HepG2 (cell line): ENCODE measurements at regions not wholly inside any gene's neighbourhood (a gene's known extent, or its start where the extent isn't known, plus 50 kb on each side); places are given as distances from the start of the nearest gene placed in this dataset.

Source experiments
- CEBPG ChIP-seq: IDR thresholded peaks from 2 replicates; pipeline ENCODE4 v1.6.1; 2016
- HES4 ChIP-seq: sonication (generic); formaldehyde crosslinking; IDR thresholded peaks from 2 replicates; pipeline ENCODE4 v1.9.0; 2021; ENCODE audit warnings: mild to moderate bottlenecking, missing genetic modification reagents, borderline replicate concordance
- HNF4G ChIP-seq, 2 experiments: sonication (generic) in 1 of 2; formaldehyde crosslinking in 1 of 2; IDR thresholded peaks; 2 replicates each; pipeline versions ENCODE4 v1.4.0 to v1.6.1; 2011 to 2020; ENCODE audit warnings: borderline replicate concordance in 2 of 2, low read depth in 2 of 2, mild to moderate bottlenecking in 2 of 2, low read length in 1 of 2, missing genetic modification reagents in 1 of 2, moderate library complexity in 1 of 2
- KLF9 ChIP-seq: IDR thresholded peaks from 2 replicates; pipeline ENCODE4 v1.6.1; 2016; ENCODE audit warnings: low read depth
- MBD4 ChIP-seq: IDR thresholded peaks from 2 replicates; pipeline ENCODE4 v1.6.1; 2012; ENCODE audit warnings: low read length, inconsistent platforms, borderline replicate concordance
- MBNL3 ChIP-seq: fragments of 250-450 bp; sonication (Bioruptor Pico); conservative IDR thresholded peaks from 2 replicates; pipeline ENCODE4 v1.8.0; 2022; ENCODE audit warnings: mild to moderate bottlenecking, inconsistent platforms
- MLLT10 ChIP-seq: sonication (generic); formaldehyde crosslinking; IDR thresholded peaks from 2 replicates; pipeline ENCODE4 v1.4.0; 2020; ENCODE audit warnings: missing genetic modification reagents
- MZF1 ChIP-seq: sonication (generic); formaldehyde crosslinking; IDR thresholded peaks from 2 replicates; pipeline ENCODE4 v1.8.1; 2023; ENCODE audit warnings: mild to moderate bottlenecking, missing genetic modification reagents, borderline replicate concordance
- SNAI1 ChIP-seq: sonication (generic); formaldehyde crosslinking; IDR thresholded peaks from 2 replicates; pipeline ENCODE4 v1.5.0; 2020; ENCODE audit warnings: mild to moderate bottlenecking, missing genetic modification reagents, borderline replicate concordance
- SP4 ChIP-seq: sonication (generic); formaldehyde crosslinking; IDR thresholded peaks from 2 replicates; pipeline ENCODE4 v1.8.1; 2023; ENCODE audit warnings: mild to moderate bottlenecking, missing genetic modification reagents
- TARDBP ChIP-seq: sonication (generic); formaldehyde crosslinking; IDR thresholded peaks from 2 replicates; pipeline ENCODE4 v1.8.0; 2022; ENCODE audit warnings: mild to moderate bottlenecking, missing genetic modification reagents
- ZNF20 ChIP-seq: sonication (generic); formaldehyde crosslinking; IDR thresholded peaks from 2 replicates; pipeline ENCODE4 v1.4.0; 2020; ENCODE audit warnings: mild to moderate bottlenecking, moderate library complexity, missing genetic modification reagents
- ZNF207 ChIP-seq: fragments of 450-650 bp; IDR thresholded peaks from 2 replicates; pipeline ENCODE4 v1.6.1; 2016; ENCODE audit warnings: antibody characterized with exemption, borderline replicate concordance
- ZNF224 ChIP-seq: sonication (generic); formaldehyde crosslinking; IDR thresholded peaks from 2 replicates; pipeline ENCODE4 v1.5.0; 2020; ENCODE audit warnings: mild to moderate bottlenecking, missing genetic modification reagents
- ZNF331 ChIP-seq: sonication (generic); formaldehyde crosslinking; IDR thresholded peaks from 2 replicates; pipeline ENCODE4 v1.4.0; 2020; ENCODE audit warnings: missing genetic modification reagents
- ZNF773 ChIP-seq: sonication (generic); formaldehyde crosslinking; IDR thresholded peaks from 2 replicates; pipeline ENCODE4 v1.4.0; 2020; ENCODE audit warnings: missing genetic modification reagents, borderline replicate concordance
- TF ChIP-seq, protein P1 (sequence below), 2 experiments: sonication (generic) in 1 of 2; formaldehyde crosslinking in 1 of 2; IDR thresholded peaks; 2 replicates each; pipeline versions ENCODE4 v1.6.1 to v1.9.0; 2014 to 2022; ENCODE audit warnings: antibody characterized with exemption in 1 of 2, borderline replicate concordance in 1 of 2, inconsistent platforms in 1 of 2, low read depth in 1 of 2, missing genetic modification reagents in 1 of 2
- TF ChIP-seq, protein P2 (sequence below): sonication (generic); formaldehyde crosslinking; IDR thresholded peaks from 2 replicates; pipeline ENCODE4 v1.4.0; 2020; ENCODE audit warnings: missing genetic modification reagents, borderline replicate concordance

- TF ChIP-seq, protein P1, sequence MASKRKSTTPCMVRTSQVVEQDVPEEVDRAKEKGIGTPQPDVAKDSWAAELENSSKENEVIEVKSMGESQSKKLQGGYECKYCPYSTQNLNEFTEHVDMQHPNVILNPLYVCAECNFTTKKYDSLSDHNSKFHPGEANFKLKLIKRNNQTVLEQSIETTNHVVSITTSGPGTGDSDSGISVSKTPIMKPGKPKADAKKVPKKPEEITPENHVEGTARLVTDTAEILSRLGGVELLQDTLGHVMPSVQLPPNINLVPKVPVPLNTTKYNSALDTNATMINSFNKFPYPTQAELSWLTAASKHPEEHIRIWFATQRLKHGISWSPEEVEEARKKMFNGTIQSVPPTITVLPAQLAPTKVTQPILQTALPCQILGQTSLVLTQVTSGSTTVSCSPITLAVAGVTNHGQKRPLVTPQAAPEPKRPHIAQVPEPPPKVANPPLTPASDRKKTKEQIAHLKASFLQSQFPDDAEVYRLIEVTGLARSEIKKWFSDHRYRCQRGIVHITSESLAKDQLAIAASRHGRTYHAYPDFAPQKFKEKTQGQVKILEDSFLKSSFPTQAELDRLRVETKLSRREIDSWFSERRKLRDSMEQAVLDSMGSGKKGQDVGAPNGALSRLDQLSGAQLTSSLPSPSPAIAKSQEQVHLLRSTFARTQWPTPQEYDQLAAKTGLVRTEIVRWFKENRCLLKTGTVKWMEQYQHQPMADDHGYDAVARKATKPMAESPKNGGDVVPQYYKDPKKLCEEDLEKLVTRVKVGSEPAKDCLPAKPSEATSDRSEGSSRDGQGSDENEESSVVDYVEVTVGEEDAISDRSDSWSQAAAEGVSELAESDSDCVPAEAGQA (IDR thresholded peaks at IDR 0.05; ENCODE audit: low read depth), result no peak
- TF ChIP-seq, protein P1 (CRISPR knock-in tag; IDR thresholded peaks at IDR 0.05; ENCODE audit: borderline replicate concordance), result no peak
- TF ChIP-seq ZNF224 (CRISPR knock-in tag) (peak; percentile 71; the same call in 1 of the 2 replicates), ZNF331 (CRISPR knock-in tag) (peak; percentile 97), KLF9 (no peak), HES4 (CRISPR knock-in tag) (no peak), ZNF207 (no peak), MBD4 (no peak; the same call in 1 of the 2 replicates), HNF4G (IDR thresholded peaks at IDR 0.05; ENCODE audit: borderline replicate concordance, low read depth, low read length) (peak; percentile 83), HNF4G (CRISPR knock-in tag; IDR thresholded peaks at IDR 0.05; ENCODE audit: borderline replicate concordance, low read depth) (peak; percentile 75; the same call in 1 of the 2 replicates), CEBPG (peak; percentile 100), TARDBP (CRISPR knock-in tag) (peak; percentile 97), MLLT10 (CRISPR knock-in tag) (no peak), ZNF773 (CRISPR knock-in tag) (no peak), MZF1 (CRISPR knock-in tag) (no peak), MBNL3 (CRISPR knock-in tag) (no peak), ZNF20 (CRISPR knock-in tag) (no peak), SP4 (no peak), SNAI1 (CRISPR knock-in tag) (no peak; the same call in 1 of the 2 replicates)
- TF ChIP-seq, protein P2, sequence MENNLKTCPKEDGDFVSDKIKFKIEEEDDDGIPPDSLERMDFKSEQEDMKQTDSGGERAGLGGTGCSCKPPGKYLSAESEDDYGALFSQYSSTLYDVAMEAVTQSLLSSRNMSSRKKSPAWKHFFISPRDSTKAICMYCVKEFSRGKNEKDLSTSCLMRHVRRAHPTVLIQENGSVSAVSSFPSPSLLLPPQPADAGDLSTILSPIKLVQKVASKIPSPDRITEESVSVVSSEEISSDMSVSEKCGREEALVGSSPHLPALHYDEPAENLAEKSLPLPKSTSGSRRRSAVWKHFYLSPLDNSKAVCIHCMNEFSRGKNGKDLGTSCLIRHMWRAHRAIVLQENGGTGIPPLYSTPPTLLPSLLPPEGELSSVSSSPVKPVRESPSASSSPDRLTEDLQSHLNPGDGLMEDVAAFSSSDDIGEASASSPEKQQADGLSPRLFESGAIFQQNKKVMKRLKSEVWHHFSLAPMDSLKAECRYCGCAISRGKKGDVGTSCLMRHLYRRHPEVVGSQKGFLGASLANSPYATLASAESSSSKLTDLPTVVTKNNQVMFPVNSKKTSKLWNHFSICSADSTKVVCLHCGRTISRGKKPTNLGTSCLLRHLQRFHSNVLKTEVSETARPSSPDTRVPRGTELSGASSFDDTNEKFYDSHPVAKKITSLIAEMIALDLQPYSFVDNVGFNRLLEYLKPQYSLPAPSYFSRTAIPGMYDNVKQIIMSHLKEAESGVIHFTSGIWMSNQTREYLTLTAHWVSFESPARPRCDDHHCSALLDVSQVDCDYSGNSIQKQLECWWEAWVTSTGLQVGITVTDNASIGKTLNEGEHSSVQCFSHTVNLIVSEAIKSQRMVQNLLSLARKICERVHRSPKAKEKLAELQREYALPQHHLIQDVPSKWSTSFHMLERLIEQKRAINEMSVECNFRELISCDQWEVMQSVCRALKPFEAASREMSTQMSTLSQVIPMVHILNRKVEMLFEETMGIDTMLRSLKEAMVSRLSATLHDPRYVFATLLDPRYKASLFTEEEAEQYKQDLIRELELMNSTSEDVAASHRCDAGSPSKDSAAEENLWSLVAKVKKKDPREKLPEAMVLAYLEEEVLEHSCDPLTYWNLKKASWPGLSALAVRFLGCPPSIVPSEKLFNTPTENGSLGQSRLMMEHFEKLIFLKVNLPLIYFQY (CRISPR knock-in tag), result peak; percentile 84; the same call in 1 of the 2 replicates
These were observed 106.1 kb upstream of the CITED2 start (continued) for GRCh38 chr6:139480356-139481165.
